NCI-H2107 treated with DMSO at 0.1 percent for 48 hours (cell line): ENCODE measurements at regions not wholly inside any gene's neighbourhood (a gene's known extent, or its start where the extent isn't known, plus 50 kb on each side); places are given as distances from the start of the nearest gene placed in this dataset.
A peak's percentile ranks its signal among the peaks of the same experiment; 100 is the strongest.

Experiments used
- DNase-seq: peaks from one replicate; lab custom pipeline; 2025; ENCODE audit not compliant: unreplicated experiment; lab: John Stamatoyannopoulos, UW

DNA sequence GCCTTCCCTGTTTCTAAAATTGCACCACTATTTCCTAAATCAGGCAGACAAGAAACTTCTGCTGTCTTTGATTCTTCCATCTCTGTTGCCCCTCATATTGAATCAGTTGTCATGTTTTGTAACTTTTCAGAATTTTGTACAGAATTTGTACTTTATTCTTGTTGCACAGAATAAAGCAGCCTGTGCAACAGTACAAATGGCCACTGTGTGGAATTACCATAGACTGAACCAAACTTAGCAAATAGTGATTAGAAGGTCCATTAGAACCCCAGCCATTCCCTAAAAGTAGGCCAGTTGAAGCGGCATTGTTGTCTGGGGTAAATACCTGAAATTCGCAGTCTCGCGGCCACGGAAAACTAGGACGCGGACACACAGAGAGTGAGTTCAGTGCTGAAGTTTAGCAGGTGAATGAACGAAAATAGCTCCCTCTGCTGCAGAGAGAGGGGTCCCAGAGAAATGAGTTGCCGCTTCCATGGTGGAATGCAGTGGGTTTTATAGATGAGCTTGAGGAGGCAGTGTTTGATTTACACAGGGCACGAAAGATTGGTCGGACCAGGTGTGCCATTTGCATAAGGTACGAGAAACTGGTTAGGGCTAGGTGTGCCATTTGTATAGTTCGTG is 71.8 kb downstream of the C4orf33 start:
- DNase-seq, result no peak

GRCh38 chr4:129172181-129172580 is 76.2 kb downstream of the C4orf33 start:
- no peak for DNase-seq

DNA sequence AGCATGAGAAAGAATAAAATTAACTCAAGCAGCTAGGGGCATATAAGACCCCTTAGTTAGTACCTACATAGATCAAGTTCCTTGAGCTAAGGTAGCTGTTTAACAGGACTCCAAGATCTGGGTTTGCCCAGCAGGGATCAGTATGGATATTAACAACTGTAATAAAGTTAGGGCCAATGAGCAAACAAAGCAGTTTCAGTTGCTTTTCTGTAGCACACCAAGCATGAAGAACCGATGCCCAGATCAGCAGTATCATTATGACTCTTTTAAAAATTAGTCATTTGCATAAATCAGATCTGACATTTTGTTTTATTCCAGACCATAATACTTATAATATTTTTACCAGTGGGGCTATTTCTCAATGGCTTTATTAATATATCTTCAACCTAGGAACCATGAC is 80.9 kb downstream of the C4orf33 start:
- DNase-seq, result no peak

DNA sequence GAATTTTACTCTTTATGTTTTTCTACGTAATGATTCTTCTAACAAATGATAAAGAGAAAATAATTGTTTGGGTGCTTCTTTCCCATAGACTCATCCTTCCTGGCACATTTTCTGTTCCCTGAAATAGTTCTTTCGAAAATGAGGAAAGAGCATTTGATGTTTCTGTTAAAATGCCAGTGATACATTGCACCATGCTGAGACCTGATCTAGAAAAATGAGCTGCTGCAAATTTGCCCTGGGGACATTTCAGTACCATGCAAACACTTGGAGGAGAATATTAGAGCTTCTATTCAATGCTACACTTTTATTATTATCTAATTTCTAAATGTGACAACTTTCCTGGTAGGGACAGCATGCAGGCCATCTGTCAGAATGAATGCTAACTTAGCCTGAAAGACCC is 83.3 kb downstream of the C4orf33 start:
- DNase-seq, result no peak

- no peak for DNase-seq
These were observed 93.7 kb downstream of the C4orf33 start for GRCh38 chr4:129189630-129190029.

DNA sequence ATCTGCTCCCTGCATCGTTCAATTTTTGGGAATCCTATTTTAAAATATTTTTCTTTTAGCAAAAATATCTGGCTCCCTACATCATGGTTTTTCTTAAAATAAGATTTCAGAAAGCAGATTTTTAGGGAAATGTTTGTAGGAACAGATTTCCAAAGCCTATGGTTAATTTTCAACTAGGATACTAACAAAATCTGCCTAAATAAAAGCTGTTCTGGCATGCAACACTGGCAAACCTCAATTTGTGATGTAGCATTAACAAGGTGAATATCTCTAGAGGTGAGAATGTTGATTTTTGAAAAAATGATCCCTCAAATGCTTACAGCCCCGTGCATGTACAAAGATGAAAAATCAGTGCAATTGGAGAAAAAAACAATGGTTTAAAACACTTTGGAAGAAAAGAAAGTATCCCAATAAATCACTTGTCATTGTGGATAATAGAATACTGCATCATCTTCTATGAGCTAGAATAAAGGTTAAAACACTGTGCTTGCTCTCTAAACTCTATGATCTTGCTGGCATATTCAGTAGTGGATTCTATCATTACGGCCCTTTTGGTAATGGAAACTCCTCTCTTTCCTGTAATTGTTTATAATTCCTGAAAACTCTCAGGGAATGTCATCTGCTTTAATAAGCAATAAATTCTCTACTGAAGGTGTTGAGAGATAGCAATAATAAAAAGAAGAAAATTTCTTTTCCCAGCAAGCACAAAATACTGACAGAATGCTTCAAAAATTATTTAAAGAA is 97.6 kb downstream of the C4orf33 start:
- no peak for DNase-seq

DNA sequence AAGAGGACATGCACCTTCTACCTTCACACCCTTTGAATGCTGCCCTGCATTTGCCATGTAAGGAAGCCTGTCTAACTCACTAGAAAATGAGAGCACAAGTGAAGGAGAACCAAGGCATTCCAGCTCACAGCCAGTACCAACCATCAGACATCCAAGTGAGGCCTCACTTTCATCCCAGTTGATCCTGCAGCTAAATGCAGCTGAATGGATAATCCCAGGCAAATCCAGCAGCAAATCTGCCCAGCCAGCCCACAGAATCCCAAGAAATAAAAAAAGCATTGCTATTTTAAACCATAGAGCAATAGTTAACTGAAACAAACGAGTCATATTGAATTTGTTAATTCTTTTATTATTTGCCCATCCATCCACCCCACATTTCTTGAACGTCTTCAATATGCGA is 112.5 kb downstream of the C4orf33 start:
- no peak for DNase-seq

DNA sequence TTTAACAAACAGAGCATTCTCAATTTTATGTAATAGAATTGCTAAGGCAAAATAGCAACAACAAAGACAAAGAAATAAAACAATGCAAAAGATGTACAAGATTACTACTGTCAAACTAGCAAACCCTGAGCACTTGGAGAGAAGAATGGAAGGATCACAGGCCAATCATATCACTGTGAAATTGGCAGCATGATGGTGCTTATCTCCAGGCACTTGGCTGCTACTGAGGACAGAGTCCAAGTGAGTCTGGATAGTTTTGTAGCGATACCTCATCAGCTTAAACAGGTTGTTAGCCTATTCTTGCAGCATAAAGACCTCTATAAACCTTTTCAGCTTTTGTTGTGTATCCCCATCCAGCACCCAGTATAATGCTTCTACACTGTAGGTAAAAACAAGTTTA is 117.7 kb downstream of the C4orf33 start:
- no peak for DNase-seq

DNA sequence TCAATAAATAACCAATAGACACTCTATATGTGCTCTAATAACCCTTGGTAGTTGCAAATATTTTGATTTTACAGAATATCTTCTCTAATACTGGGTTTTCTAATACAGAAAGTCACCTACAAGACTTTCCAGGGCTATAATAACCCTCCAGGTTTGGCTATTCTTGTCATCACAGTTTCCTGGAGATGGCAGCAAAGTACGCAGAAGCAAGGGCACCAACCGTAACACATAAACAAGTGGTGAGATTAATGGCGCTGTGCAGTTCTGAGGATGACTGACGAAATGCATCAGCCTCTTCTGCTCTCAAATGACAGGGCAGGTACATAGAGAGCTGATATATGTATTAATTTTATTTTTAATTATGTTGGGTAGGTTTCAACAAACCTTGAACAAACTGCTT is 122.4 kb downstream of the C4orf33 start:
- peak; percentile 48 for DNase-seq

GRCh38 chr4:129218897-129219296 is 122.9 kb downstream of the C4orf33 start:
- no peak for DNase-seq

DNA sequence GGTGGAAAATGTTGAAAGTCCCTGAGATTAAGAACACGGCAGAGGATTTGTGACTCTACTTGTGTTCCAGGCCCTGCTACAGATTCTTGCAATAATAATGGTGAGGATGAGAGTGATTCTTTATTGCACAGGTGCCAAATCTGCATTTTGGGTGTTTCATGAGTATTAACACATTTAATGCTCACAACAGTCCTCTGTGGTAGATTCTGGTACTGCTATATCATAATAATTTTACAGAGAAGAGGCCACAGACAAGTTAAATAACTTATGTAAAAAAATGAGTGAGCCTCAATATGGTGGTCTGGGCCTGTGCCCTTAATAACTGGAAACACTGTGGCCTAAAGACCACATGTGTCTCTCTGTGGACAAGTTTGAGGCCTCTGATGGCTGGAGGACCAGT is 124.3 kb downstream of the C4orf33 start:
- no peak for DNase-seq

DNA sequence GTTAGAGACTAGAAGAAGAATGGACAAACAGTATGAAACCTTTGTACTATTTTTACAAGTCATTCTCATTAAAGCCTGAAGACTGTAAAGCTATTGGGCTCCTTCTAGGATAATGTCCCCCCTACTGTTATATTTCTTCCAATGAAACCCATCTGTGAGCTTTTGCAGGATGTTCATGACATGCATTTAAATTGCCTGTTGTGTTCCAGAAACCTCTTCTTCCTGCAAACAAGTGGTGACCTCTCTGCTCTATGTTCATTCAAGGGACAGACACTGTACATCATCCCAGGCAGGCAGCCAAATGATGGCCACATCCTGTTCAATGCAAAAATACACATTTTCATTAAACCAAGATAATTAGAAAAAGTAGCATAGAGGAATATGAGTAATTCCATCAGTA is 128.0 kb downstream of the C4orf33 start:
- no peak for DNase-seq

GRCh38 chr4:129230846-129231245 is 134.9 kb downstream of the C4orf33 start:
- no peak for DNase-seq

- DNase-seq, result no peak
These were observed 136.1 kb downstream of the C4orf33 start for GRCh38 chr4:129231945-129232588.

GRCh38 chr4:129232589-129233337 is 136.8 kb downstream of the C4orf33 start:
- no peak for DNase-seq

- no peak for DNase-seq
These were observed 137.7 kb downstream of the C4orf33 start for GRCh38 chr4:129233691-129234090.

DNA sequence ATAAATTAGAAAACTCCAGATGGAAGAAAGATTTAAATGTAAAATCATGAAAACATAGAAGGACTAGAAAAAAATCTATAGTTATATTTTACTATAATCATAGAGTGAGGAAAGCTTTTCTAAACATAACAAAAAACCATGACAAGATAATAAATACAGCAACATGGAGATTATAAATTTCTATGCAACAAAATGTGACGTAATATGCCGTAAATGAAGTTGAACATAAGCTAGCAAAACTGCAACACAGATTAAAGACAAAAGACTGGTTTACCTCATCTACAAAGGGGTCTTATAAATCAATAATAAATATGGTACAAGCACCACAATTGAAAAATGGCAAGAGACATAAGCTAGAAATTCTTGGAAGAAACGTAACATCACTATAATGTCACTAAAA is 140.4 kb downstream of the C4orf33 start:
- no peak for DNase-seq

- no peak for DNase-seq
These were observed 143.1 kb downstream of the C4orf33 start for GRCh38 chr4:129239088-129239487.

GRCh38 chr4:129240816-129241215 is 144.9 kb downstream of the C4orf33 start:
- peak; percentile 51 for DNase-seq

GRCh38 chr4:129246145-129246544 is 150.2 kb downstream of the C4orf33 start:
- DNase-seq, result no peak

- DNase-seq, result peak; percentile 88
These were observed 151.0 kb downstream of the C4orf33 start for GRCh38 chr4:129246910-129247461.
